Peyer's patch (tissue), 4 donors: ENCODE measurements at regions not wholly inside any gene's neighbourhood (a gene's known extent, or its start where the extent isn't known, plus 50 kb on each side); places are given as distances from the start of the nearest gene placed in this dataset.

ENCODE experiments used
- DNase-seq, 3 donors: peaks; one replicate each; pipeline ENCODE4 v3.0.0-alpha.2; 2017 to 2019
- H3K27ac ChIP-seq, 4 donors: fragments of 200-600 bp; sonication (generic); one replicate each; pipeline ENCODE4 v1.5.1; 2016 to 2019
- H3K27me3 ChIP-seq, 2 donors: fragments of 200-600 bp; sonication (generic); one replicate each; pipeline ENCODE4 v1.5.1; 2019
- H3K36me3 ChIP-seq, 3 donors: fragments of 200-600 bp; sonication (generic); one replicate each; pipeline ENCODE4 v1.5.1; 2016 to 2019
- H3K4me1 ChIP-seq, 4 donors: fragments of 200-600 bp; sonication (generic); one replicate each; pipeline ENCODE4 v1.5.1; 2016 to 2019
- H3K4me3 ChIP-seq, 4 donors: fragments of 200-600 bp; sonication (generic); 1 replicate in 3 of 4; 2 replicates in 1 of 4; pipeline ENCODE4 v1.5.1; 2016 to 2019; ENCODE audit warnings: mild to moderate bottlenecking in 1 of 4
- H3K9me3 ChIP-seq, 4 donors: fragments of 200-600 bp; sonication (generic); one replicate each; pipeline ENCODE4 v1.5.1; 2016 to 2019; ENCODE audit warnings: mild to moderate bottlenecking in 1 of 4
- POLR2A ChIP-seq, 2 donors: fragments of 450-650 bp; IDR thresholded peaks; one replicate each; pipeline ENCODE4 v1.5.1; 2017; ENCODE audit warnings: antibody characterized with exemption in 2 of 2, mild to moderate bottlenecking in 2 of 2, moderate library complexity in 2 of 2
- TF ChIP-seq, protein P1 (sequence below), 6 experiments: fragments of 450-650 bp in 4 of 6; fragments of 200-600 bp in 2 of 6; sonication (generic) in 1 of 6; IDR thresholded peaks; one replicate each; pipeline ENCODE4 v1.5.1; 2017 to 2019; ENCODE audit warnings: antibody characterized with exemption in 6 of 6, mild to moderate bottlenecking in 3 of 6, moderate library complexity in 1 of 6

DNA sequence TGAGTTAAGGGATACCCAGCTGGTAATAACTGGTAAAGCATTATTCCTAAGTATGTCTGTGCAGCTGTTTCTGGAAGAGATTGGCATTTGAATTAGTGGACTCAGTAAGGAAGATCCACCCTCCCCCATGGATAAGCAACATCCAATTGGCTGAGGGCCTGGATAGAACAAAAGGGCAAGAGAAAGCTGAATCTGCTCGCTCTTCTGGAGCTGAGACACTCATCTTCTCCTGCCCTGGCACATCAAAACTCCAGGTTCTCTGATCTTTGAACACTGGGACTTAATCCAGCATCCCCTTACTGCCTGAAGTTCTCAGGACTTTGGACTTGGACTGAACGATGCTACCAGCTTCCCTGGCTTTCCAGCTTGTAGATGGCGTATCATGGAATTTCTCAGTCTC is 63.1 kb upstream of the CNOT2 start:
- Histone ChIP-seq H3K27ac (no peak overlapping the region), H3K27me3 (no peaks in the 10 kb centered on the region), H3K36me3 (no peaks in the 10 kb centered on the region), H3K4me1 (no peaks in the 10 kb centered on the region), H3K9me3 (no peaks in the 10 kb centered on the region), H3K4me3 (no peak overlapping the region)
- TF ChIP-seq POLR2A (IDR thresholded peaks at IDR 0.05): no peak
- TF ChIP-seq, protein P1, sequence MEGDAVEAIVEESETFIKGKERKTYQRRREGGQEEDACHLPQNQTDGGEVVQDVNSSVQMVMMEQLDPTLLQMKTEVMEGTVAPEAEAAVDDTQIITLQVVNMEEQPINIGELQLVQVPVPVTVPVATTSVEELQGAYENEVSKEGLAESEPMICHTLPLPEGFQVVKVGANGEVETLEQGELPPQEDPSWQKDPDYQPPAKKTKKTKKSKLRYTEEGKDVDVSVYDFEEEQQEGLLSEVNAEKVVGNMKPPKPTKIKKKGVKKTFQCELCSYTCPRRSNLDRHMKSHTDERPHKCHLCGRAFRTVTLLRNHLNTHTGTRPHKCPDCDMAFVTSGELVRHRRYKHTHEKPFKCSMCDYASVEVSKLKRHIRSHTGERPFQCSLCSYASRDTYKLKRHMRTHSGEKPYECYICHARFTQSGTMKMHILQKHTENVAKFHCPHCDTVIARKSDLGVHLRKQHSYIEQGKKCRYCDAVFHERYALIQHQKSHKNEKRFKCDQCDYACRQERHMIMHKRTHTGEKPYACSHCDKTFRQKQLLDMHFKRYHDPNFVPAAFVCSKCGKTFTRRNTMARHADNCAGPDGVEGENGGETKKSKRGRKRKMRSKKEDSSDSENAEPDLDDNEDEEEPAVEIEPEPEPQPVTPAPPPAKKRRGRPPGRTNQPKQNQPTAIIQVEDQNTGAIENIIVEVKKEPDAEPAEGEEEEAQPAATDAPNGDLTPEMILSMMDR (IDR thresholded peaks at IDR 0.05): no peak
- DNase-seq: peak in 1 of 3 donors; percentile 51

DNA sequence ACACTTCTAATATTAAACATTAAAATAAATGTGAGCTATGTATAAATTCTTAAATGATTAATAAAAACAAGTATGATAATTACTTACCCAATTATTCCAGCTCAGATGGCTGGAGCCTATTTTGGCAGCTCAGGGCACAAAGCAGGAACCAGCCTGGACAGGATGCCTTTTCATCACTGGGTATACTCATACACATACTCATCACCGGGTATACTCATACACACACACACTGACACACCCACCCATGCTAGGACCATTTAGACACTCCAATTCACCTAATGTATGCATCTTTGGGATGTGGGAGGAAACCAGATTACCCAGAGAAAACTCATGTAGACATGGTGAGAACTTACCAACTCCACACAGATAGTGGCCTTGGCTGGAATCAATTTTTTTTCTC is 57.9 kb upstream of the CNOT2 start:
- Histone ChIP-seq H3K4me1 (no peaks in the 10 kb centered on the region), H3K36me3 (no peaks in the 10 kb centered on the region), H3K27me3 (no peaks in the 10 kb centered on the region), H3K9me3 (no peaks in the 10 kb centered on the region), H3K27ac (no peak overlapping the region), H3K4me3 (no peak overlapping the region)
- no peak for DNase-seq
- TF ChIP-seq, protein P1 (IDR thresholded peaks at IDR 0.05): no peak
- TF ChIP-seq POLR2A (IDR thresholded peaks at IDR 0.05): no peak

DNA sequence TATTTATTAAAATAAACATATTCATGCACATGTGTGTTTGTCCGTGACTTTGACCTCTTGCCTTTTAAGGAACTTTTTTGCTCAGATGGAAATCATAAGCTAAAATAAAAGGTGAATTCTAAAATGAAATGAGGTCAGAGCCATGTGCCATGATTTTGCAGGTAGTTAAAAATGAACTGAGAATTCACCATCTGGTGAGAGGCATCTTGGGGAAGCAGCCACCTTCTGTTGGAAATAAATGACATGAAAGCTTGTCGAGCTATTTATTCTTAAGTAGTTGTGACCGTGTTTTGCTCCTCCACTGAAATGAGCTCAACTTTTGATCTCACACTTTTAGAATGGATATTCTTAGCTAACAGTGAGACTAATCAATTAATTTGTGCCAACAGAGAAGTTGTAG is 56.8 kb upstream of the CNOT2 start:
- Histone ChIP-seq H3K4me1 (no peaks in the 10 kb centered on the region), H3K36me3 (no peaks in the 10 kb centered on the region), H3K9me3 (no peaks in the 10 kb centered on the region), H3K27me3 (no peaks in the 10 kb centered on the region), H3K27ac (no peak overlapping the region), H3K4me3 (no peak overlapping the region)
- no peak for DNase-seq
- TF ChIP-seq, protein P1 (IDR thresholded peaks at IDR 0.05): no peak
- no peak for TF ChIP-seq POLR2A (IDR thresholded peaks at IDR 0.05)

DNA sequence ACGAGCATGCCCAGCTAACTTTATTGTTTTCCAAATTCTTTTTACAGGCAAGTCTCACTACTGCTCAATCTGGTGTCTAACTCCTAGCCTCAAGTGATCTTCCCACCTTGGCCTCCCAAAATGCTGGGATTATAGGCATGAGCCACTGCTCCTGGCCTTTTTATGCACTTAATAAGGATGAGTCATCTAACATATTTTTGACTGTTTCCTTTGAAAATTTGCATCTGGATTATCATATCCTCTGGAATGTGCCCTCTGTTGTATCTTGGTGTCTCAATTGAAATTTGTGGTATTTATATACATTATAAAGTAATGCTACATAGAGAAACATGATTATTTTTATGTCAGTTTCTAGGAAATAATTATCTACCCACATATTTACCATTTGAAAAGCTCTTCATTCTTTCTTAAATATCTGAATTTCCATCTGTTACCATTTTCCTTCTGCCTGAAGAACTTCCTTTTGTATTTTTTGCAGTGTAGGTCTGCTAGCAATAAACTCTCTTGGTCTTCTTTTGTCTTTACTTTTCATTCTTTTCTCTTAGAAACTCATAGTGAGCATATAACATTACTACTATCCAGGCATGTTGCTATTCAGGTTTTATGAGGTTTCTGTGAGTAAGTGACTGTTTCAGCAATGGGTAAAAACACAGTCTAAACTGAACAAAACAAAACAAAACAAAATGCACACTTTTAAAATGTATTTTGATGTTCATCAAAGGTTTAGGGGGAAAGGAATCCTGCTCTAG is 52.8 kb upstream of the CNOT2 start:
- no peaks in the 10 kb centered on the region for H3K36me3 ChIP-seq
- no peaks in the 10 kb centered on the region for H3K9me3 ChIP-seq
- H3K4me3 ChIP-seq: no peak overlapping the region
- H3K27me3 ChIP-seq: no peaks in the 10 kb centered on the region
- no peaks in the 10 kb centered on the region for H3K4me1 ChIP-seq
- no peak for TF ChIP-seq POLR2A (IDR thresholded peaks at IDR 0.05)
- TF ChIP-seq, protein P1 (IDR thresholded peaks at IDR 0.05): no peak
- H3K27ac ChIP-seq: no peak overlapping the region
- DNase-seq: no peak
